NOMO-1 (cell line): ENCODE measurements at regions not wholly inside any gene's neighbourhood (a gene's known extent, or its start where the extent isn't known, plus 50 kb on each side); places are given as distances from the start of the nearest gene placed in this dataset.

ENCODE experiments used
- DNase-seq, 2 experiments: peaks; one replicate each; lab custom pipeline; 2025; ENCODE audit not compliant: unreplicated experiment in 2 of 2; lab: John Stamatoyannopoulos, UW

- DNase-seq, result no peak
Measured at GRCh38 chr5:23579566-23579965, 72.2 kb downstream of the PRDM9 start.

- no peak for DNase-seq
Measured at GRCh38 chr5:23583081-23583480, 75.7 kb downstream of the PRDM9 start.

- DNase-seq, result no peak
Measured at GRCh38 chr5:23588841-23589326, 81.5 kb downstream of the PRDM9 start.

- DNase-seq, result no peak
Measured at GRCh38 chr5:23591250-23591649, 83.8 kb downstream of the PRDM9 start.

GRCh38 chr5:23606927-23607326, 99.5 kb downstream of the PRDM9 start:
- no peak for DNase-seq

- DNase-seq, result no peak
Measured at GRCh38 chr5:23612701-23613100, 105.3 kb downstream of the PRDM9 start.

- DNase-seq, result no peak
Measured at GRCh38 chr5:23613566-23613965, 106.2 kb downstream of the PRDM9 start.

GRCh38 chr5:23614422-23614821, 107.0 kb downstream of the PRDM9 start:
- no peak for DNase-seq

GRCh38 chr5:23626961-23627360, 119.6 kb downstream of the PRDM9 start:
- no peak for DNase-seq

GRCh38 chr5:23627976-23628375, 120.6 kb downstream of the PRDM9 start:
- DNase-seq, result no peak

- DNase-seq, result no peak
Measured at GRCh38 chr5:23629396-23629795, 122.0 kb downstream of the PRDM9 start.

- DNase-seq, result no peak
Measured at GRCh38 chr5:23631302-23632045, 124.1 kb downstream of the PRDM9 start.

GRCh38 chr5:23635938-23636337, 128.5 kb downstream of the PRDM9 start:
- no peak for DNase-seq

- no peak for DNase-seq
Measured at GRCh38 chr5:23639326-23639725, 131.9 kb downstream of the PRDM9 start.

- DNase-seq, result no peak
Measured at GRCh38 chr5:23648656-23649055, 141.2 kb downstream of the PRDM9 start.

- DNase-seq, result no peak
Measured at GRCh38 chr5:23649594-23649993, 142.2 kb downstream of the PRDM9 start.

- no peak for DNase-seq
Measured at GRCh38 chr5:23655674-23656073, 148.3 kb downstream of the PRDM9 start.

- DNase-seq, result no peak
Measured at GRCh38 chr5:23675456-23675855, 168.0 kb downstream of the PRDM9 start.

GRCh38 chr5:23677996-23678395, 170.6 kb downstream of the PRDM9 start:
- DNase-seq, result no peak

- DNase-seq, result peak; percentile 20 to 28
Measured at GRCh38 chr5:23684103-23684502, 176.7 kb downstream of the PRDM9 start.

- DNase-seq, result no peak
Measured at GRCh38 chr5:23703940-23704855, 196.8 kb downstream of the PRDM9 start.

GRCh38 chr5:23717486-23717885, 210.1 kb downstream of the PRDM9 start:
- DNase-seq, result peak in 1 of 2 experiments; percentile 57
